Activated naive CD4-positive, alpha-beta T cell treated with anti-CD3 and anti-CD28 coated beads, Interleukin-2, amount 10 ng/mL, durations not matched to agents 7 days and 5 days (primary cell): ENCODE measurements at regions not wholly inside any gene's neighbourhood (a gene's known extent, or its start where the extent isn't known, plus 50 kb on each side); places are given as distances from the start of the nearest gene placed in this dataset.

Source experiments
- CTCF ChIA-PET: fragments of 350-600 bp; sonication (Branson Sonifier 250); formaldehyde crosslinking; loops from one replicate; lab custom pipeline; 2021; ENCODE audit warnings: antibody characterized with exemption; lab: Charles Lee
- DNase-seq: peaks from one replicate; pipeline ENCODE4 v3.0.0-alpha.2; 2020
- H3K27ac Mint-ChIP-seq: one replicate; pipeline ENCODE4 v1.8.0; 2021; ENCODE audit warnings: mild to moderate bottlenecking, moderate library complexity, mixed read lengths
- H3K27me3 Mint-ChIP-seq: one replicate; pipeline ENCODE4 v1.8.0; 2021; ENCODE audit warnings: mild to moderate bottlenecking, mixed read lengths
- H3K36me3 Mint-ChIP-seq: one replicate; pipeline ENCODE4 v1.8.0; 2021; ENCODE audit warnings: mixed read lengths
- H3K4me1 Mint-ChIP-seq: one replicate; pipeline ENCODE4 v1.8.0; 2021; ENCODE audit warnings: mixed read lengths
- H3K4me3 Mint-ChIP-seq: one replicate; pipeline ENCODE4 v1.8.0; 2021; ENCODE audit warnings: mild to moderate bottlenecking, moderate library complexity, mixed read lengths
- H3K9me3 Mint-ChIP-seq: one replicate; pipeline ENCODE4 v1.8.0; 2021; ENCODE audit warnings: mixed read lengths

- H3K9me3 Mint-ChIP-seq = peaks cover 7% of the 10 kb centered on the region
- no peak for DNase-seq
- no peak overlapping the region for H3K27ac Mint-ChIP-seq
- CTCF ChIA-PET = no interaction called here
- no peaks in the 10 kb centered on the region for H3K36me3 Mint-ChIP-seq
- H3K27me3 Mint-ChIP-seq = no peaks in the 10 kb centered on the region
- H3K4me1 Mint-ChIP-seq = no peaks in the 10 kb centered on the region
- no peak overlapping the region for H3K4me3 Mint-ChIP-seq
Observed at GRCh38 chr17:54749157-54749556, 151.5 kb upstream of the TOM1L1 start.

DNA sequence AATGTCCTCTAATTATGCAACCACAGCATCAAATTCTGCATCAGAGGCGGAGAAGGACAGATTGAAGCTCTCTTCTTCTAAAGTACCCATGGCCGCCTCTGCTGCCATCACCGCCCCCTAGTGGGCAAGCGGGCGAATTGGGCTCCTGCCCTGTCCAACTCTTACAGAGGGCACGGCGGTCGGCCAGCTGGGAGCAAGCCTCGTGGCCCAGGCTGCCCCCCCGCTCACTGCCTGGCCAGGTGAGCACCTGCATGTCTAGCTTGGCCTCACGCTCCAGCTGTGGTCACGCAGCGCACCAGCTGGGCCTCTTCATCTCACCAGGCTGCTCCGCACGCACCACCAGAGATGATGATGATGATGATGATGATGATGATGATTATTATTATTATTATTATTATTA is 146.1 kb upstream of the TOM1L1 start:
- Mint-ChIP-seq H3K27ac (no peak overlapping the region), H3K4me3 (no peak overlapping the region), H3K9me3 (no peaks in the 10 kb centered on the region), H3K36me3 (no peaks in the 10 kb centered on the region), H3K4me1 (no peaks in the 10 kb centered on the region), H3K27me3 (no peaks in the 10 kb centered on the region)
- DNase-seq = no peak
- CTCF ChIA-PET = no interaction called here

DNA sequence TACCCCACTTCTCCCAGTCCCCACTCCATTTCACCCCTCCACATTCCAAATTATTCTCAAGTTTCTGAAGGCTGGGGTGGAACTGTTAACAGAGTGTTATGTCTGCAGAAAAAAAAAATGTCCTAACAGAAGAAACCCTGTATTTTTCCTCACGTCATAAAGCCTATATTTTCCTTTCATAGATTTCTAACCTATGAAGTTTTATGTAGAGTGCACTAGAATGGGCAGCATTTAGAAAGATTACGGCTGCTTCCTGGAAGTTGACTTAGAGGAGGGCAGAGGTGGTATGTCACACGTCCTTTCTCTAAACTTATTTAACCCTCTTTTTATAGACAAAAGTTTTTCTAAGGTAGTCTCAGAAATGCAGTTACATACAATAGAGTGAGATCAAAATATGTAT is 139.8 kb upstream of the TOM1L1 start:
- CTCF ChIA-PET = no interaction called here
- H3K4me3 Mint-ChIP-seq = no peak overlapping the region
- no peaks in the 10 kb centered on the region for H3K4me1 Mint-ChIP-seq
- no peaks in the 10 kb centered on the region for H3K36me3 Mint-ChIP-seq
- no peaks in the 10 kb centered on the region for H3K27me3 Mint-ChIP-seq
- DNase-seq = no peak
- peaks cover 3% of the 10 kb centered on the region for H3K9me3 Mint-ChIP-seq
- H3K27ac Mint-ChIP-seq = no peak overlapping the region

DNA sequence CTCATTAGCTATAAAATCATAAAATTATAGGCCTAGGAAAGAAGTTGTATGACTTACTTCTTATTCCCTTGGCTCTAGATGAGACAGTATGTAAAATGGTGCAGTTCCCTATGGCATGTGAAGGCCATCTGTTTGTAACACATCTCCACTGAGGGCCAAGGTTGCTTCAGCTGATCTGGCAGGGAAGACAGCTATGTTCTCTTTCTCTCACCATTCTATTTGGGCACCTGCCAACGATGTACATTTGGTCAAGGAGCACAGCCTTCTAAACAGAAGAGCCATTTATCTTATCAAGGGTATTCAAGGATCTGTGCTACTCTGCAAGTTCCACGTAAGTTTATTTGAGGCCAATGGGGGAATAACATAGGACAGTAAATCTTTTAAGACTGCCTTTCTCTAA is 129.8 kb upstream of the TOM1L1 start:
- DNase-seq = no peak
- Mint-ChIP-seq H3K4me1 (no peaks in the 10 kb centered on the region), H3K27me3 (no peaks in the 10 kb centered on the region), H3K9me3 (no peaks in the 10 kb centered on the region), H3K4me3 (no peak overlapping the region), H3K36me3 (no peaks in the 10 kb centered on the region), H3K27ac (no peak overlapping the region)
- CTCF ChIA-PET = no interaction called here

DNA sequence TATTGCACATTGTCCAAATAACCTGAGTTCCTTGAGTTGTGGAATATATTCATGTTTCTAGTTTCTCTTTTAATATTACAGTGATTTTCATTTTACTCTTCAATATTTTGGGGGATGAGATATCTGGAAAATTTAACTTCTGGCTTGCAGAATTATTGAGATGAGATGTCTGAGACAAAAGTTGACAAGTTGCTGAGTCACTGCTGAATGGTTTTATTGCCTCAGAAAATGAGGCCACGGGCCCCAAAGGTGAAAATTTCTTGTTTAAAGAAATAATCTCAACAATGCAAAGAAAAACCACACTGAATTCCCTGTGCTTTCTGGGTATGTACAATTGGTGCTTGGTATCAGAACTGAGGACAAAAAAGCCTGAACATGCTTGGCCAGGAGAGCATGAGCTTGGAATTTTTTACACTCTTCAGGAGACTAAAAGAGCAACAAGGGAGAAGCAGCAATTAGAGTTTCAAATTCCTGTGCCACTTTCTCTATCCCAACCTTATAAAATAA is 129.2 kb upstream of the TOM1L1 start:
- H3K9me3 Mint-ChIP-seq = no peaks in the 10 kb centered on the region
- no peak for DNase-seq
- CTCF ChIA-PET = no interaction called here
- H3K36me3 Mint-ChIP-seq = no peaks in the 10 kb centered on the region
- no peaks in the 10 kb centered on the region for H3K4me1 Mint-ChIP-seq
- no peak overlapping the region for H3K4me3 Mint-ChIP-seq
- H3K27me3 Mint-ChIP-seq = no peaks in the 10 kb centered on the region
- H3K27ac Mint-ChIP-seq = no peak overlapping the region

- Mint-ChIP-seq H3K9me3 (no peaks in the 10 kb centered on the region), H3K4me1 (no peaks in the 10 kb centered on the region)
Observed at GRCh38 chr17:54780238-54780637, 120.4 kb upstream of the TOM1L1 start.

DNA sequence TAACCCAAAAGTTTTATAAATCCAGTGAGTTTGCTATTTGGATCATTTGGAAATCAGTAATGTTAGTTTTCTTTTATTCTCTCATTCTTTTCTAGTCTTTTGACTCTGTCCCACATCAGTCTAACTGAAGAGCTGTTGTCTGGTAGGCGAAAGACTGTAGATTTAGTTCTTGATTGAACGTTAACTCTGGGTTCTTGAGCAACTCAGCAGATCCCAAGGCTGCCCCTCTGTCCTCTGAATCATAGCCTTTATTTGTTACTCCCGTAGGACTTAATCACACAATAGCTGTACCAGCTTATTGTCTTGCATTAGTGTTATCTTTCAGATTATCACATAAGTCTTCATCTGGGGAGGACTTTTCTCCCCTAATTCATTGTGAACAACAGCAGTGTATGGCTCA is 119.3 kb upstream of the TOM1L1 start:
- Mint-ChIP-seq H3K9me3 (no peaks in the 10 kb centered on the region), H3K4me1 (no peaks in the 10 kb centered on the region), H3K4me3 (no peak overlapping the region), H3K27ac (no peak overlapping the region), H3K27me3 (no peaks in the 10 kb centered on the region), H3K36me3 (no peaks in the 10 kb centered on the region)
- DNase-seq = no peak
- CTCF ChIA-PET = no interaction called here

More at GRCh38 chr17:54780238-54780637, 120.4 kb upstream of the TOM1L1 start:
- no peak for DNase-seq
- H3K27me3 Mint-ChIP-seq = no peaks in the 10 kb centered on the region
- H3K27ac Mint-ChIP-seq = no peak overlapping the region
- no peak overlapping the region for H3K4me3 Mint-ChIP-seq
- H3K36me3 Mint-ChIP-seq = no peaks in the 10 kb centered on the region
- CTCF ChIA-PET = no interaction called here

- Mint-ChIP-seq H3K4me1 (no peaks in the 10 kb centered on the region), H3K27me3 (no peaks in the 10 kb centered on the region), H3K9me3 (no peaks in the 10 kb centered on the region), H3K36me3 (no peaks in the 10 kb centered on the region), H3K4me3 (no peak overlapping the region), H3K27ac (no peak overlapping the region)
- DNase-seq = no peak
- CTCF ChIA-PET = no interaction called here
Observed at GRCh38 chr17:54784305-54784704, 116.3 kb upstream of the TOM1L1 start.

DNA sequence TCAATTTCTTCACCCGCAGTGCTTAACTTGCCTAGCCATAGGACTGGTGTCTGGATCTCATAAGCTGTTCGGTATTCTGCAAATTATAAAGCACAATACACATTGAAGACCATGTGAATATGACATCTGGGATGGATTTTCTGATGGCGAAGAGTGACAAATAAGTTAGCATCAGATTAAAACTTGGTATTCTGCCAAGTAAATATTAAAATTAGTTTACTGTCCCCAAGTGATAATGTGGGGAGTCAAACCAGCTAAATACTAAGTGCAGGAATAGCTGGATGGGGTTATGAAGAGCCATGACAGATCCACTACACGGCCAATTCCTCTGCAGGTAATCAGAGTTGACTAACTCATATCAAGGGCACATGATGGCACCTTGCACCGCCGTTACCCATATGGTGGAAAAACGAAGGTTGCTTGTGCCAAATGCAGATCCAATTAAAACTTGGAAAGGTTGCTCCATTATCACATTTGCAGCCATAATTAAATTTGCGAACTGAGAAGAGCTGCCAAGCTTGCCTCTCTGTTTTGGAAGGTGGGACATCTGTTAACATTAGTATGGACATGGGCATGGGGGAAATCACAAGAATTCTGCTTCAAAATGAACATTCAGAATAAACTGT is 114.9 kb upstream of the TOM1L1 start:
- CTCF ChIA-PET = no interaction called here
- no peak for DNase-seq
- Mint-ChIP-seq H3K36me3 (no peaks in the 10 kb centered on the region), H3K4me1 (no peaks in the 10 kb centered on the region), H3K27ac (no peak overlapping the region), H3K4me3 (no peak overlapping the region), H3K9me3 (no peaks in the 10 kb centered on the region), H3K27me3 (no peaks in the 10 kb centered on the region)

DNA sequence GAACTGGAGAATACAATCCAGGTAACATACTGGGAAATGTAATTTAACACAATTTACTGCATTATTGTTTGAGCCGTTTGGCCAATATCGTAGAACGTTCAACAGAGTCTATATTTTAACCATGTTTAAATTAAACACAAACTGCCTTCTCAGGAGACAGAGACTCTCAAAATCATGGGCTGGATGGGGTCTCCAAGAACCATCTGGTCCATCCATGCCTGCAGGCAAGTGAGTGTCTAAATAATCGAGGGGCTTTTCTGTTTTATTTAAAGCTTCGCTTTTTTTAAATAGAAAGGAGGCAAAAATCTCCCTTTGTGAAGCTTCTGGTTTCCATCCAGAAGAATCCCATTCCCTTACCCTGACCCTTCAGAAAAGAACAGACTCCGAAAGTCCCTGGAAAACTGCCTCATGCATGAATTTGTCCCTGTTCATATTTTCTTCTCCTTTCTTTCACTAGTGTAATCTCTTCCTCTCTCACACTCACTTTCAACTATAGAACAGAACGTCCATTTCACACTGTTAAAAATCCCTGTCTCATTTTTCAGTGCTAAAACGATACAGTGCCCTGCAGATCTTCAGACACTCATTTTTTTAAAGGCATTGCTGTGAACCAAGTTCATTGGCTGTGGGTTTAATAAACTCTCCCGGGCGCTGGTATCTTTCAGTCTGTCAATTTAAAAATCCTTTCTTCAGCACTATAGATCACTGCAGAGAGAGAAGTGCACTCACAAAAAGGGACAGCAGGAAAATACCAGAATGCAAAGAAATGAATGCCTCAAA is 111.4 kb upstream of the TOM1L1 start:
- H3K36me3 Mint-ChIP-seq = no peaks in the 10 kb centered on the region
- CTCF ChIA-PET = no interaction called here
- H3K4me3 Mint-ChIP-seq = no peak overlapping the region
- H3K9me3 Mint-ChIP-seq = no peaks in the 10 kb centered on the region
- H3K27me3 Mint-ChIP-seq = no peaks in the 10 kb centered on the region
- H3K27ac Mint-ChIP-seq = no peak overlapping the region
- no peaks in the 10 kb centered on the region for H3K4me1 Mint-ChIP-seq
- DNase-seq = no peak

DNA sequence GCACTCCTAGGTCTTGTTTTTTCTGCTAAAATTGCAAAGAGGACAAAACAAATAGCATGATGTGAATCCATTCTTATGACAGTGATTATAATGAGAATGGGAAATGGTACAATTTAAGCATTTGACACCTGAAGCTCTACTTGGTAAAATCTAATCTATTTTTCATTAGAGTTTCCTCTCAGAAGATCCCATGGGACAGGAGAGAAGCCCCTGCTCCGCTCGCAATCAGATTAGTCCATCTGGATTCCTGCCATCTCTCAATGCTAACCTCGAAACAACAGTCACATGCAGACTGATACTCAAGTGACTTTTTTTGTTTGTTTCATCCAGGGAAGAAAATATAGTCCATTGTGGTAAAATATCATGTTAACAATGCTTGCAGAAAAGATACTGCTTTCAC is 107.4 kb upstream of the TOM1L1 start:
- DNase-seq = no peak
- Mint-ChIP-seq H3K9me3 (no peaks in the 10 kb centered on the region), H3K27ac (no peak overlapping the region), H3K4me3 (no peak overlapping the region), H3K4me1 (no peaks in the 10 kb centered on the region), H3K27me3 (no peaks in the 10 kb centered on the region), H3K36me3 (no peaks in the 10 kb centered on the region)
- CTCF ChIA-PET = no interaction called here

GRCh38 chr17:54795046-54795445 is 105.6 kb upstream of the TOM1L1 start:
- no peaks in the 10 kb centered on the region for H3K4me1 Mint-ChIP-seq
- H3K9me3 Mint-ChIP-seq = no peaks in the 10 kb centered on the region
- H3K4me3 Mint-ChIP-seq = no peak overlapping the region
- no peak overlapping the region for H3K27ac Mint-ChIP-seq
- H3K36me3 Mint-ChIP-seq = no peaks in the 10 kb centered on the region
- CTCF ChIA-PET = interaction anchor here (0.6 kb wide), 1 partner anchor 131 kb away, joined by 4 read pairs; no protein-coding TSS in a partner anchor
- no peaks in the 10 kb centered on the region for H3K27me3 Mint-ChIP-seq
- DNase-seq = no peak

DNA sequence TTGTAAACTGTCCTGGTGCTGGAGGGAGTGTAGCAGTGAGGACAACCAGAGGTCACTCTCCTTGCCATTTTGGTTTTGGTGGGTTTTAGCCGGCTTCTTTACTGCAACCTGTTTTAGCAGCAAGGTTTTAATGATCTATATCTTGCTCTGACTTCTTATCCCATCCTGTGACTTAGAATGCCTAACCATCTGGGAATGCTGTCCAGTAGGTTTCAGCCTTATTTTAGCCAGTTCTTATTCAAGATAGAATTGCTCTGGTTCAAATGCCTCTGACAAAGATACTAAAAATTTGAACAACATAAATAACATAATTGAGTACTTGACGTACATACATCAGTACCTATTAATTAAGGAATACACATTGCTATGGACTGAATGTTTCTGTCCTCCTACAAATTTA is 93.3 kb upstream of the TOM1L1 start:
- DNase-seq = no peak
- H3K9me3 Mint-ChIP-seq = no peaks in the 10 kb centered on the region
- H3K27ac Mint-ChIP-seq = no peak overlapping the region
- CTCF ChIA-PET = no interaction called here
- no peak overlapping the region for H3K4me3 Mint-ChIP-seq
- no peaks in the 10 kb centered on the region for H3K4me1 Mint-ChIP-seq
- no peaks in the 10 kb centered on the region for H3K36me3 Mint-ChIP-seq
- no peaks in the 10 kb centered on the region for H3K27me3 Mint-ChIP-seq

GRCh38 chr17:54813896-54814295 is 86.8 kb upstream of the TOM1L1 start:
- Mint-ChIP-seq H3K9me3 (no peaks in the 10 kb centered on the region), H3K36me3 (no peaks in the 10 kb centered on the region), H3K27me3 (no peaks in the 10 kb centered on the region), H3K4me3 (no peak overlapping the region), H3K4me1 (no peaks in the 10 kb centered on the region), H3K27ac (no peak overlapping the region)
- CTCF ChIA-PET = no interaction called here
- DNase-seq = no peak

GRCh38 chr17:54814371-54814770 is 86.3 kb upstream of the TOM1L1 start:
- no peaks in the 10 kb centered on the region for H3K4me1 Mint-ChIP-seq
- DNase-seq = no peak
- no peaks in the 10 kb centered on the region for H3K9me3 Mint-ChIP-seq
- no peaks in the 10 kb centered on the region for H3K36me3 Mint-ChIP-seq
- H3K27ac Mint-ChIP-seq = no peak overlapping the region
- no peak overlapping the region for H3K4me3 Mint-ChIP-seq
- CTCF ChIA-PET = no interaction called here
- no peaks in the 10 kb centered on the region for H3K27me3 Mint-ChIP-seq
